ENCODE measurements at regions not wholly inside any gene's neighbourhood (a gene's known extent, or its start where the extent isn't known, plus 50 kb on each side); places are given as distances from the start of the nearest gene placed in this dataset.
"Not testable (repeated sequence)": the region's sequence is repeated elsewhere in the genome, so short reads cannot be mapped to it uniquely, and the experiment has no call there.

DNA sequence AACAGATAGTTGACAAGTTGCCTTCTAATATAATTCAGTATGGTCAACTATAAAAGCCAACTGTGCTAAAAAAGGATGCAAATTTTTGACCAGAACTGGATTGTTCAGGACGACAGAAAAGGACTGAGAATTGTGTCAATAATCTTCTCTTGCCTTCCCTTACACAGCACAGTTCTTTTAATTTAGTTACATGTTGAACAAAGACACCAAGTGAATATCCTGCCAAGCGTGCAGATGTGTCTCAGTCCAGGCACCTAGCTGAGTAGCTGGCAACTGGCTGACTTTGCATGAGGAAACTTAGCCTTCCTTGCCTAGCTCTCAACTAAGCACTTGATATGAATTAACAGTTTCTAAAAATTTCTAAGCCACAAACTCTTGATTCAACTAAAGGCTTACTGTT lies 801.4 kb downstream of the BCL11A start:
- no peak for DNase-seq
- no peak for ATAC-seq (ENCODE audit: low read depth)
- Histone ChIP-seq H3K4me1 (ENCODE audit: control insufficient read depth in 2 of 2, insufficient read depth in 2 of 2, low read length in 2 of 2) (no peaks in the 10 kb centered on the region), H3K27ac (ENCODE audit: low read length in 2 of 2) (no peak overlapping the region), H3K9ac (ENCODE audit: low read length) (no peak overlapping the region), H3K9me3 (ENCODE audit: control extremely low read depth in 1 of 3, control insufficient read depth in 2 of 3, insufficient read depth in 1 of 3, low read length in 2 of 3) (no peaks in the 10 kb centered on the region), H3K36me3 (replicated peaks in 1 of 2; ENCODE audit: control extremely low read depth in 1 of 2, control insufficient read depth in 1 of 2, extremely low read depth in 1 of 2, insufficient read depth in 2 of 2, low read length in 1 of 2) (no peaks in the 10 kb centered on the region), H3K4me2 (replicated peaks; ENCODE audit: low read depth, low read length, poor library complexity, severe bottlenecking) (no peak overlapping the region), H3K79me2 (ENCODE audit: control insufficient read depth, insufficient read depth, low read length) (no peaks in the 10 kb centered on the region), H3K4me3 (ENCODE audit: control extremely low read depth in 1 of 5, extremely low read depth in 1 of 5, insufficient read depth in 1 of 5, low read depth in 2 of 5, low read length in 4 of 5) (no peak overlapping the region), H2AFZ (ENCODE audit: insufficient read depth, low read depth, low read length, poor library complexity, severe bottlenecking) (no peak overlapping the region), H4K20me1 (ENCODE audit: control insufficient read depth, insufficient read depth, low read length, poor library complexity, severe bottlenecking) (no peaks in the 10 kb centered on the region), H3K27me3 (replicated peaks in 1 of 4; ENCODE audit: control extremely low read depth in 1 of 4, control insufficient read depth in 3 of 4, insufficient read depth in 4 of 4, low read length in 3 of 4) (no peaks in the 10 kb centered on the region)
- 100% methylated on average over 1 of the region's 2 CpGs for WGBS (ENCODE audit: insufficient coverage)
- H3K4me3 Mint-ChIP-seq, result no peak overlapping the region
- H3K27ac Mint-ChIP-seq, result no peak overlapping the region
- H3K27me3 Mint-ChIP-seq, result no peaks in the 10 kb centered on the region
- intact Hi-C loops (cut with micrococcal nuclease), result no loop called here
- H3K9me3 Mint-ChIP-seq (ENCODE audit: insufficient read depth), result no peaks in the 10 kb centered on the region
- POLR2A ChIA-PET, result no interaction called here
- CTCF ChIA-PET, result interaction anchor here (1.7 kb wide), 1 partner anchor 830 kb away, joined by 3 read pairs; no protein-coding TSS in a partner anchor
- TF ChIP-seq EZH2 (IDR thresholded peaks at IDR 0.05; ENCODE audit: borderline replicate concordance, insufficient read depth, low read depth, low read length, poor library complexity, severe bottlenecking), result no peak
- TF ChIP-seq, protein P1, sequence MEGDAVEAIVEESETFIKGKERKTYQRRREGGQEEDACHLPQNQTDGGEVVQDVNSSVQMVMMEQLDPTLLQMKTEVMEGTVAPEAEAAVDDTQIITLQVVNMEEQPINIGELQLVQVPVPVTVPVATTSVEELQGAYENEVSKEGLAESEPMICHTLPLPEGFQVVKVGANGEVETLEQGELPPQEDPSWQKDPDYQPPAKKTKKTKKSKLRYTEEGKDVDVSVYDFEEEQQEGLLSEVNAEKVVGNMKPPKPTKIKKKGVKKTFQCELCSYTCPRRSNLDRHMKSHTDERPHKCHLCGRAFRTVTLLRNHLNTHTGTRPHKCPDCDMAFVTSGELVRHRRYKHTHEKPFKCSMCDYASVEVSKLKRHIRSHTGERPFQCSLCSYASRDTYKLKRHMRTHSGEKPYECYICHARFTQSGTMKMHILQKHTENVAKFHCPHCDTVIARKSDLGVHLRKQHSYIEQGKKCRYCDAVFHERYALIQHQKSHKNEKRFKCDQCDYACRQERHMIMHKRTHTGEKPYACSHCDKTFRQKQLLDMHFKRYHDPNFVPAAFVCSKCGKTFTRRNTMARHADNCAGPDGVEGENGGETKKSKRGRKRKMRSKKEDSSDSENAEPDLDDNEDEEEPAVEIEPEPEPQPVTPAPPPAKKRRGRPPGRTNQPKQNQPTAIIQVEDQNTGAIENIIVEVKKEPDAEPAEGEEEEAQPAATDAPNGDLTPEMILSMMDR (IDR thresholded peaks at IDR 0.05), result no peak
- peaks cover 2% of the 10 kb centered on the region for H3K4me1 Mint-ChIP-seq

DNA sequence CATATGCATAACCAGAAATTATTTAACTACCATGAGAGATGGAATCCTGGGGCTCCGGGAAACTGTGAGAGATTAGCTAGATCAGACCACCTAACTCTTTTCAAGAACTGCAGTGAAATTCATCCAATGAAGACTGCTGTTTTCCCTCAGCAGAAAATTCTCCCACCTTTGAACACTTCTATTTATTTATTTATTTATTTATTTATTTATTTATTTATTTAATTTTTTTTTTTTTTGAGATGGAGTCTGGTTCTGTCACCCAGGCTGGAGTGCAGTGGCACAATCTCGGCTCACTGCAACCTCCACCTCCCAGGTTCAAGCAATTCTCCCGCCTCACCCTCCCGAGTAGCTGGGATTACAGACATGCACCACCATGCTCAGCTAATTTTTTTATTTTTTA lies 802.2 kb downstream of the BCL11A start:
- H3K27ac ChIP-seq (ENCODE audit: low read length in 2 of 2); H3K4me2 ChIP-seq (replicated peaks; ENCODE audit: low read depth, low read length, poor library complexity, severe bottlenecking); H3K79me2 ChIP-seq (ENCODE audit: control insufficient read depth, insufficient read depth, low read length); H3K4me1 ChIP-seq (ENCODE audit: control insufficient read depth in 2 of 2, insufficient read depth in 2 of 2, low read length in 2 of 2); ATAC-seq (ENCODE audit: low read depth); H3K27me3 Mint-ChIP-seq; H3K27me3 ChIP-seq (replicated peaks in 1 of 4; ENCODE audit: control extremely low read depth in 1 of 4, control insufficient read depth in 3 of 4, insufficient read depth in 4 of 4, low read length in 3 of 4); H2AFZ ChIP-seq (ENCODE audit: insufficient read depth, low read depth, low read length, poor library complexity, severe bottlenecking); POLR2A ChIA-PET; H4K20me1 ChIP-seq (ENCODE audit: control insufficient read depth, insufficient read depth, low read length, poor library complexity, severe bottlenecking); H3K9ac ChIP-seq (ENCODE audit: low read length); H3K9me3 ChIP-seq (ENCODE audit: control extremely low read depth in 1 of 3, control insufficient read depth in 2 of 3, insufficient read depth in 1 of 3, low read length in 2 of 3); H3K36me3 ChIP-seq (replicated peaks in 1 of 2; ENCODE audit: control extremely low read depth in 1 of 2, control insufficient read depth in 1 of 2, extremely low read depth in 1 of 2, insufficient read depth in 2 of 2, low read length in 1 of 2); H3K4me3 ChIP-seq (ENCODE audit: control extremely low read depth in 1 of 5, extremely low read depth in 1 of 5, insufficient read depth in 1 of 5, low read depth in 2 of 5, low read length in 4 of 5); H3K4me1 Mint-ChIP-seq; intact Hi-C loops (cut with micrococcal nuclease); H3K4me3 Mint-ChIP-seq; DNase-seq; H3K9me3 Mint-ChIP-seq (ENCODE audit: insufficient read depth); H3K27ac Mint-ChIP-seq: not testable (repeated sequence)
- CTCF ChIA-PET, result interaction anchor here (1.7 kb wide), 1 partner anchor 831 kb away, joined by 3 read pairs; no protein-coding TSS in a partner anchor
- no CpG with 5 or more reads among the region's 4 CpGs for WGBS (ENCODE audit: insufficient coverage)
